ENCODE measurements at regions not wholly inside any gene's neighbourhood (a gene's known extent, or its start where the extent isn't known, plus 50 kb on each side); places are given as distances from the start of the nearest gene placed in this dataset.

- no peak overlapping the region for H3K4me3 ChIP-seq
- H3K27ac ChIP-seq: no peak overlapping the region
- no peak for TF ChIP-seq CTCF (IDR thresholded peaks at IDR 0.05)
- intact Hi-C loops (cut with DNase I): no loop called here
- H3K36me3 ChIP-seq: no peaks in the 10 kb centered on the region
- no peak for ATAC-seq
- H3K9me3 ChIP-seq: no peaks in the 10 kb centered on the region
- H3K4me1 ChIP-seq: no peaks in the 10 kb centered on the region
- no peak for DNase-seq
- no peaks in the 10 kb centered on the region for H3K27me3 ChIP-seq
These were observed 177.1 kb downstream of the DMAC1 start for GRCh38 chr9:7622481-7622880.

GRCh38 chr9:7615344-7615743, 184.2 kb downstream of the DMAC1 start:
- no peaks in the 10 kb centered on the region for H3K4me1 ChIP-seq
- ATAC-seq: no peak
- DNase-seq: no peak
- H3K4me3 ChIP-seq: no peak overlapping the region
- no peak for TF ChIP-seq CTCF (IDR thresholded peaks at IDR 0.05)
- no peaks in the 10 kb centered on the region for H3K9me3 ChIP-seq
- no peaks in the 10 kb centered on the region for H3K27me3 ChIP-seq
- H3K36me3 ChIP-seq: no peaks in the 10 kb centered on the region
- intact Hi-C loops (cut with DNase I): no loop called here
- no peak overlapping the region for H3K27ac ChIP-seq

DNA sequence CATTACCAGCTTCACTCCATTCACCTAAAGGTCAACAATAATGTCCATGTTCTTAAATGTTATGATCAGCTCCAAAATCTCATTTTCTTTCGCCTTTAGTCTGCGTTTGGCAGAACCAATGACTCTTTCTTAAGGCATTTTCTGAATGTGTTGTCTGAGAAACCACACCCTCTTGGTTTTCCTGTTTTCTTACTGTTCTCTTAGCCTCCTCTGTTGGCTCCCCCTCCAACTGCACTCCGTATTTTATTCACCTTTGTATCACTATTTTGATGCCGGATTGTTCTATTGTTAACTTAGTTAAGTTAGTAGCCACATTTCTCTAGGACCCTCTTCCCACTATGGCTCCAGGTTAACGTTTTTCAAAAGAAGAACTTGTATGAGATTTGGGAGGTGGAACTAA, 185.6 kb downstream of the DMAC1 start:
- ATAC-seq (no peak), DNase-seq (no peak)
- Histone ChIP-seq H3K9me3 (no peaks in the 10 kb centered on the region), H3K4me3 (no peak overlapping the region), H3K27me3 (no peaks in the 10 kb centered on the region), H3K27ac (no peak overlapping the region), H3K36me3 (no peaks in the 10 kb centered on the region), H3K4me1 (no peaks in the 10 kb centered on the region)
- intact Hi-C loops (cut with DNase I): no loop called here
- no peak for TF ChIP-seq CTCF (IDR thresholded peaks at IDR 0.05)

GRCh38 chr9:7608261-7608660, 191.3 kb downstream of the DMAC1 start:
- DNase-seq (no peak), ATAC-seq (no peak)
- TF ChIP-seq CTCF (IDR thresholded peaks at IDR 0.05): no peak
- Histone ChIP-seq H3K9me3 (no peaks in the 10 kb centered on the region), H3K4me1 (no peaks in the 10 kb centered on the region), H3K36me3 (no peaks in the 10 kb centered on the region), H3K4me3 (no peak overlapping the region), H3K27ac (no peak overlapping the region), H3K27me3 (no peaks in the 10 kb centered on the region)
- intact Hi-C loops (cut with DNase I): no loop called here

DNA sequence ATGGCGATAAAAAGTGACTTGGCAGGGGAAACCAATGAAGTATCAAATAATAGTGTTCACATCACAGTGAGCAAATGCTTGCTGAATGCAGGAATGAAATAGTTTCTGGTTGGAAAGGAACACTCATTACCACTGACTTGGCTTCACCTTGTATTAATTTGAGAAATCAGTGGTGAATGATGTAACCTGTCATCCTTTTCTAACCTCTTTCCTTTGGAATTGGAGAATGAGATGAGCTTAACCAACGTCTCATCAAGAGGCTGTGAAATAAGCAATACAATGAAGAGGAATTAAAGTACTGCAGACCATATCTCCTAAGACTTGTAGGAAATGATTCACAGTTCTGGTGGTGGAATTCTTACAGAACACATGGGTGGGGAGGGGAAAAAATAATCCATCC, 192.2 kb downstream of the DMAC1 start:
- DNase-seq (no peak), ATAC-seq (no peak)
- no peaks in the 10 kb centered on the region for H3K36me3 ChIP-seq
- no peak overlapping the region for H3K27ac ChIP-seq
- no peak for TF ChIP-seq CTCF (IDR thresholded peaks at IDR 0.05)
- H3K9me3 ChIP-seq: no peaks in the 10 kb centered on the region
- no peaks in the 10 kb centered on the region for H3K27me3 ChIP-seq
- no peaks in the 10 kb centered on the region for H3K4me1 ChIP-seq
- intact Hi-C loops (cut with DNase I): no loop called here
- H3K4me3 ChIP-seq: no peak overlapping the region

GRCh38 chr9:7606591-7606990, 193.0 kb downstream of the DMAC1 start:
- Histone ChIP-seq H3K27me3 (no peaks in the 10 kb centered on the region), H3K9me3 (no peaks in the 10 kb centered on the region), H3K4me3 (no peak overlapping the region), H3K27ac (no peak overlapping the region), H3K4me1 (no peaks in the 10 kb centered on the region), H3K36me3 (no peaks in the 10 kb centered on the region)
- no peak for ATAC-seq
- no peak for TF ChIP-seq CTCF (IDR thresholded peaks at IDR 0.05)
- no peak for DNase-seq
- intact Hi-C loops (cut with DNase I): no loop called here
